ENCODE measurements at regions not wholly inside any gene's neighbourhood (a gene's known extent, or its start where the extent isn't known, plus 50 kb on each side); places are given as distances from the start of the nearest gene placed in this dataset.

- intact Hi-C loops (cut with DNase I; ENCODE audit: low total_unique reads) = no loop called here
Observed at GRCh38 chr20:24406750-24407149, 62.7 kb upstream of the SYNDIG1 start.

GRCh38 chr20:24406251-24406650 is 63.2 kb upstream of the SYNDIG1 start:
- Histone ChIP-seq H3K27ac (peak overlapping the region in 1 of 2 donors; percentile 9), H3K4me3 (no peak overlapping the region), H3K9me3 (no peaks in the 10 kb centered on the region), H3K36me3 (no peaks in the 10 kb centered on the region), H3K27me3 (no peaks in the 10 kb centered on the region), H3K4me1 (peaks cover 0 to 45% (median 21%) of the 10 kb centered on the region in 4 donors)
- no peak for DNase-seq
- no peak for TF ChIP-seq CTCF (IDR thresholded peaks at IDR 0.05)
- intact Hi-C loops (cut with DNase I; ENCODE audit: low total_unique reads) = no loop called here

More at GRCh38 chr20:24406750-24407149, 62.7 kb upstream of the SYNDIG1 start:
- Histone ChIP-seq H3K27ac (peak overlapping the region; percentile 9 to 45), H3K9me3 (no peaks in the 10 kb centered on the region), H3K4me3 (no peak overlapping the region), H3K36me3 (no peaks in the 10 kb centered on the region), H3K4me1 (peaks cover 0 to 50% (median 26%) of the 10 kb centered on the region in 4 donors), H3K27me3 (no peaks in the 10 kb centered on the region)
- no peak for TF ChIP-seq CTCF (IDR thresholded peaks at IDR 0.05)
- peak; percentile 45 to 81 for DNase-seq

- Histone ChIP-seq H3K9me3 (no peaks in the 10 kb centered on the region), H3K27me3 (no peaks in the 10 kb centered on the region), H3K36me3 (no peaks in the 10 kb centered on the region), H3K4me3 (no peak overlapping the region), H3K27ac (no peak overlapping the region), H3K4me1 (peaks cover 0 to 40% (median 17%) of the 10 kb centered on the region in 4 donors)
- intact Hi-C loops (cut with DNase I; ENCODE audit: low total_unique reads) = no loop called here
- no peak for TF ChIP-seq CTCF (IDR thresholded peaks at IDR 0.05)
- DNase-seq = no peak
Observed at GRCh38 chr20:24405810-24406209, 63.6 kb upstream of the SYNDIG1 start.

- H3K9me3 ChIP-seq = no peaks in the 10 kb centered on the region
- no peak for TF ChIP-seq CTCF (IDR thresholded peaks at IDR 0.05)
- DNase-seq = no peak
- no peaks in the 10 kb centered on the region for H3K27me3 ChIP-seq
- intact Hi-C loops (cut with DNase I; ENCODE audit: low total_unique reads) = no loop called here
- H3K27ac ChIP-seq = peak overlapping the region; percentile 37 to 41
- no peak overlapping the region for H3K4me3 ChIP-seq
- H3K4me1 ChIP-seq = peaks cover 0 to 40% (median 15%) of the 10 kb centered on the region in 4 donors
- H3K36me3 ChIP-seq = no peaks in the 10 kb centered on the region
Observed at GRCh38 chr20:24403406-24403805, 66.0 kb upstream of the SYNDIG1 start.

GRCh38 chr20:24402188-24402587 is 67.2 kb upstream of the SYNDIG1 start:
- H3K4me3 ChIP-seq = no peak overlapping the region

More at GRCh38 chr20:24402188-24402587, 67.2 kb upstream of the SYNDIG1 start:
- TF ChIP-seq CTCF (IDR thresholded peaks at IDR 0.05) = no peak
- no peaks in the 10 kb centered on the region for H3K9me3 ChIP-seq
- DNase-seq = no peak
- no peaks in the 10 kb centered on the region for H3K27me3 ChIP-seq
- intact Hi-C loops (cut with DNase I; ENCODE audit: low total_unique reads) = no loop called here
- H3K4me1 ChIP-seq = peaks cover 0 to 32% (median 9%) of the 10 kb centered on the region in 4 donors
- no peaks in the 10 kb centered on the region for H3K36me3 ChIP-seq
- no peak overlapping the region for H3K27ac ChIP-seq
